HepG2 (cell line): ENCODE measurements at regions not wholly inside any gene's neighbourhood (a gene's known extent, or its start where the extent isn't known, plus 50 kb on each side); places are given as distances from the start of the nearest gene placed in this dataset.

Source experiments
- ARHGAP35 ChIP-seq: sonication (generic); formaldehyde crosslinking; IDR thresholded peaks from 2 replicates; pipeline ENCODE4 v1.9.0; 2022; ENCODE audit warnings: mild to moderate bottlenecking, inconsistent platforms, moderate library complexity, missing genetic modification reagents, borderline replicate concordance
- FOXA3 ChIP-seq: IDR thresholded peaks from 2 replicates; pipeline ENCODE4 v1.6.1; 2016; ENCODE audit warnings: missing genetic modification reagents, missing compliant biosample characterization
- GRHL1 ChIP-seq: sonication (generic); formaldehyde crosslinking; conservative IDR thresholded peaks from 2 replicates; pipeline ENCODE4 v1.8.0; 2022; ENCODE audit warnings: missing genetic modification reagents
- MEIS1 ChIP-seq: sonication (generic); formaldehyde crosslinking; IDR thresholded peaks from 2 replicates; pipeline ENCODE4 v1.9.0; 2021; ENCODE audit warnings: mild to moderate bottlenecking, missing genetic modification reagents, moderate library complexity, borderline replicate concordance
- MXD3 ChIP-seq: IDR thresholded peaks from 2 replicates; pipeline ENCODE4 v1.6.1; 2016; ENCODE audit warnings: mild to moderate bottlenecking, missing biosample characterization, missing genetic modification reagents
- MYNN ChIP-seq: sonication (generic); formaldehyde crosslinking; IDR thresholded peaks from 2 replicates; pipeline ENCODE4 v1.4.0; 2020; ENCODE audit warnings: mild to moderate bottlenecking, low read depth, missing genetic modification reagents
- NFKB2 ChIP-seq: sonication (generic); formaldehyde crosslinking; IDR thresholded peaks from 2 replicates; pipeline ENCODE4 v1.4.0; 2020; ENCODE audit warnings: missing genetic modification reagents, borderline replicate concordance
- PCBP1 ChIP-seq: fragments of 200-400 bp; formaldehyde crosslinking; IDR thresholded peaks from 2 replicates; pipeline ENCODE4 v1.6.1; 2017; ENCODE audit warnings: mild to moderate bottlenecking, low read depth, low read length, borderline replicate concordance
- TGIF2 ChIP-seq: IDR thresholded peaks from 2 replicates; pipeline ENCODE4 v1.6.1; 2016; ENCODE audit warnings: control low read depth, missing compliant biosample characterization
- TSC22D2 ChIP-seq: sonication (generic); formaldehyde crosslinking; IDR thresholded peaks from 2 replicates; pipeline ENCODE4 v1.5.1; 2020; ENCODE audit warnings: missing genetic modification reagents, mild to moderate bottlenecking, borderline replicate concordance
- ZFY ChIP-seq: sonication (generic); formaldehyde crosslinking; IDR thresholded peaks from 2 replicates; pipeline ENCODE4 v1.4.0; 2020; ENCODE audit warnings: missing genetic modification reagents
- ZNF33B ChIP-seq: sonication (generic); formaldehyde crosslinking; IDR thresholded peaks from 2 replicates; pipeline ENCODE4 v1.5.1; 2020; ENCODE audit warnings: mild to moderate bottlenecking, missing genetic modification reagents
- ZNF451 ChIP-seq: sonication (generic); formaldehyde crosslinking; IDR thresholded peaks from 2 replicates; pipeline ENCODE4 v1.5.0; 2020; ENCODE audit warnings: mild to moderate bottlenecking, missing genetic modification reagents
- ZNF468 ChIP-seq: sonication (generic); formaldehyde crosslinking; IDR thresholded peaks from 2 replicates; pipeline ENCODE4 v1.8.0; 2022; ENCODE audit warnings: mild to moderate bottlenecking, moderate library complexity, missing genetic modification reagents
- ZNF589 ChIP-seq: sonication (generic); formaldehyde crosslinking; conservative IDR thresholded peaks from 2 replicates; pipeline ENCODE4 v1.8.0; 2022; ENCODE audit warnings: mild to moderate bottlenecking, moderate library complexity, missing genetic modification reagents
- ZNF652 ChIP-seq: IDR thresholded peaks from 2 replicates; pipeline ENCODE4 v1.6.1; 2016; ENCODE audit warnings: low read depth, borderline replicate concordance
- ZNF670 ChIP-seq: sonication (generic); formaldehyde crosslinking; IDR thresholded peaks from 2 replicates; pipeline ENCODE4 v1.8.0; 2022; ENCODE audit warnings: mild to moderate bottlenecking, missing genetic modification reagents, borderline replicate concordance
- ZNF782 ChIP-seq: sonication (generic); formaldehyde crosslinking; IDR thresholded peaks from 2 replicates; pipeline ENCODE4 v1.4.0; 2020; ENCODE audit warnings: missing genetic modification reagents, mild to moderate bottlenecking, borderline replicate concordance
- TF ChIP-seq, protein P1 (sequence below): sonication (generic); formaldehyde crosslinking; IDR thresholded peaks from 2 replicates; pipeline ENCODE4 v1.4.0; 2020; ENCODE audit warnings: missing genetic modification reagents
- TF ChIP-seq, protein P2 (sequence below), 2 experiments: sonication (generic) in 1 of 2; formaldehyde crosslinking in 1 of 2; IDR thresholded peaks; 2 replicates each; pipeline versions ENCODE4 v1.5.1 to v1.6.1; 2011 to 2020; ENCODE audit warnings: borderline replicate concordance in 1 of 2, low read depth in 1 of 2, low read length in 1 of 2, mild to moderate bottlenecking in 1 of 2, missing genetic modification reagents in 1 of 2, moderate library complexity in 1 of 2

- peak; percentile 86 for TF ChIP-seq NFKB2 (CRISPR knock-in tag)
- TF ChIP-seq, protein P1, sequence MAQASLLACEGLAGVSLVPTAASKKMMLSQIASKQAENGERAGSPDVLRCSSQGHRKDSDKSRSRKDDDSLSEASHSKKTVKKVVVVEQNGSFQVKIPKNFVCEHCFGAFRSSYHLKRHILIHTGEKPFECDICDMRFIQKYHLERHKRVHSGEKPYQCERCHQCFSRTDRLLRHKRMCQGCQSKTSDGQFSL (CRISPR knock-in tag): no peak
- no peak for TF ChIP-seq MYNN
- TF ChIP-seq ZNF468 (CRISPR knock-in tag): no peak
- TF ChIP-seq FOXA3 (CRISPR knock-in tag): peak; percentile 80
- TF ChIP-seq TSC22D2 (CRISPR knock-in tag): no peak
- 0 out of 2 replicates have a peak, but pooled peaks have one; percentile 70 for TF ChIP-seq ZNF589 (CRISPR knock-in tag)
- TF ChIP-seq MEIS1 (CRISPR knock-in tag): no peak
- no peak for TF ChIP-seq MXD3 (CRISPR knock-in tag)
- 0 out of 2 replicates have a peak, but pooled peaks have one; percentile 17 for TF ChIP-seq ZNF33B (CRISPR knock-in tag)
- TF ChIP-seq PCBP1: 0 out of 2 replicates have a peak, but pooled peaks have one; percentile 83
- peak; percentile 78; the same call in 1 of the 2 replicates for TF ChIP-seq ARHGAP35 (CRISPR knock-in tag)
- TF ChIP-seq, protein P2, sequence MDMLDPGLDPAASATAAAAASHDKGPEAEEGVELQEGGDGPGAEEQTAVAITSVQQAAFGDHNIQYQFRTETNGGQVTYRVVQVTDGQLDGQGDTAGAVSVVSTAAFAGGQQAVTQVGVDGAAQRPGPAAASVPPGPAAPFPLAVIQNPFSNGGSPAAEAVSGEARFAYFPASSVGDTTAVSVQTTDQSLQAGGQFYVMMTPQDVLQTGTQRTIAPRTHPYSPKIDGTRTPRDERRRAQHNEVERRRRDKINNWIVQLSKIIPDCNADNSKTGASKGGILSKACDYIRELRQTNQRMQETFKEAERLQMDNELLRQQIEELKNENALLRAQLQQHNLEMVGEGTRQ (IDR thresholded peaks at IDR 0.05; ENCODE audit: low read depth, low read length): peak; percentile 19; the same call in 1 of the 2 replicates
- TF ChIP-seq, protein P2 (CRISPR knock-in tag; IDR thresholded peaks at IDR 0.05; ENCODE audit: borderline replicate concordance): 0 out of 2 replicates have a peak, but pooled peaks have one; percentile 26
- no peak for TF ChIP-seq GRHL1 (CRISPR knock-in tag)
- no peak for TF ChIP-seq ZFY (CRISPR knock-in tag)
- TF ChIP-seq ZNF670 (CRISPR knock-in tag): no peak
- peak; percentile 62; the same call in 1 of the 2 replicates for TF ChIP-seq ZNF652 (CRISPR knock-in tag)
- 0 out of 2 replicates have a peak, but pooled peaks have one; percentile 33 for TF ChIP-seq ZNF451
- TF ChIP-seq ZNF782 (CRISPR knock-in tag): no peak
- peak; percentile 18; the same call in 1 of the 2 replicates for TF ChIP-seq TGIF2 (CRISPR knock-in tag)
These were observed 117.9 kb upstream of the ZNF217 start (continued) for GRCh38 chr20:53711333-53712211.
